ENCODE measurements at regions not wholly inside any gene's neighbourhood (a gene's known extent, or its start where the extent isn't known, plus 50 kb on each side); places are given as distances from the start of the nearest gene placed in this dataset.

DNA sequence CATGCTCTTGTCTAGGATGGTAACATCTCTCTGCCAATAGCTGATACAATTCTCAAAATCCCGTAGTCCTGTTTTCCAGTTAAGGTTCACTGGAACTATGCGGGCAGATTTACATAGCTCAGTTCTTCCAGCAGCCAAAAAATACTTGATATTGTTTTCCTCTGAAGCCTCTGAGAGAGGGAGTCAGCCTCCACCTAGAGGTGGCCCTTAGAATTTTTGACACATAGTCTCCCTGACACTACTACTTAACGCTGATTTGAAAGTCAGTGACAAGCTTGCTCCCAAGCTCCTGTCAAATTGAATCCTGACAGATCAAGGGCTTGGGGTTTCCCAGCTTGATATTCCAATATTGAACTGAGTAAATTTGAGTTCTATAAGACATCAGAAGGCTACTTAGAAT is 1780.1 kb downstream of the TP53TG3F start:
- DNase-seq (no peak), ATAC-seq (no peak)
- Histone ChIP-seq H3K36me3 (no peaks in the 10 kb centered on the region), H3K4me3 (no peak overlapping the region), H3K4me1 (no peaks in the 10 kb centered on the region), H3K27ac (no peak overlapping the region), H3K27me3 (ENCODE audit: low read depth) (no peaks in the 10 kb centered on the region), H3K9me3 (no peaks in the 10 kb centered on the region)
- TF ChIP-seq, protein P1, sequence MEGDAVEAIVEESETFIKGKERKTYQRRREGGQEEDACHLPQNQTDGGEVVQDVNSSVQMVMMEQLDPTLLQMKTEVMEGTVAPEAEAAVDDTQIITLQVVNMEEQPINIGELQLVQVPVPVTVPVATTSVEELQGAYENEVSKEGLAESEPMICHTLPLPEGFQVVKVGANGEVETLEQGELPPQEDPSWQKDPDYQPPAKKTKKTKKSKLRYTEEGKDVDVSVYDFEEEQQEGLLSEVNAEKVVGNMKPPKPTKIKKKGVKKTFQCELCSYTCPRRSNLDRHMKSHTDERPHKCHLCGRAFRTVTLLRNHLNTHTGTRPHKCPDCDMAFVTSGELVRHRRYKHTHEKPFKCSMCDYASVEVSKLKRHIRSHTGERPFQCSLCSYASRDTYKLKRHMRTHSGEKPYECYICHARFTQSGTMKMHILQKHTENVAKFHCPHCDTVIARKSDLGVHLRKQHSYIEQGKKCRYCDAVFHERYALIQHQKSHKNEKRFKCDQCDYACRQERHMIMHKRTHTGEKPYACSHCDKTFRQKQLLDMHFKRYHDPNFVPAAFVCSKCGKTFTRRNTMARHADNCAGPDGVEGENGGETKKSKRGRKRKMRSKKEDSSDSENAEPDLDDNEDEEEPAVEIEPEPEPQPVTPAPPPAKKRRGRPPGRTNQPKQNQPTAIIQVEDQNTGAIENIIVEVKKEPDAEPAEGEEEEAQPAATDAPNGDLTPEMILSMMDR (IDR thresholded peaks at IDR 0.05), result no peak
- intact Hi-C loops (cut with DNase I), result no loop called here

DNA sequence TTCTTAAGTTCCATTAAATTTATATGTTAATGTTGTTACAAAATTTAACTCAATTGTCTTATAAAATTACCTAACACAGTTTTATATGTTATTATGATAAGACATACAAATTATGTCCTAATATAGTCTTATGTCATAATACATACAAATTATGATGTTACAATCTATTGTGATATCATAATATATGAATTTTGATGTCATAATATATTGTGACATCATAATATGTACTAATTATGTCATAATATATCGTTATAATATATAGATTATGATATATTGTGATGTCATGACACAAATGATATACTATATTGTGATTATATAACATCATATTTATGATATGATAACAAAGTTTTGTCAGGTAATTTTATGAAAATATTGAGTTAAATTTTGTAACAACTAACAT is 1789.6 kb downstream of the TP53TG3F start:
- no peaks in the 10 kb centered on the region for H3K27me3 ChIP-seq (ENCODE audit: low read depth)
- H3K9me3 ChIP-seq, result no peaks in the 10 kb centered on the region
- H3K27ac ChIP-seq, result no peak overlapping the region
- H3K36me3 ChIP-seq, result no peaks in the 10 kb centered on the region
- TF ChIP-seq, protein P1 (IDR thresholded peaks at IDR 0.05), result no peak
- no peak for DNase-seq
- intact Hi-C loops (cut with DNase I), result no loop called here
- ATAC-seq, result no peak
- H3K4me3 ChIP-seq, result no peak overlapping the region
- H3K4me1 ChIP-seq, result no peaks in the 10 kb centered on the region

DNA sequence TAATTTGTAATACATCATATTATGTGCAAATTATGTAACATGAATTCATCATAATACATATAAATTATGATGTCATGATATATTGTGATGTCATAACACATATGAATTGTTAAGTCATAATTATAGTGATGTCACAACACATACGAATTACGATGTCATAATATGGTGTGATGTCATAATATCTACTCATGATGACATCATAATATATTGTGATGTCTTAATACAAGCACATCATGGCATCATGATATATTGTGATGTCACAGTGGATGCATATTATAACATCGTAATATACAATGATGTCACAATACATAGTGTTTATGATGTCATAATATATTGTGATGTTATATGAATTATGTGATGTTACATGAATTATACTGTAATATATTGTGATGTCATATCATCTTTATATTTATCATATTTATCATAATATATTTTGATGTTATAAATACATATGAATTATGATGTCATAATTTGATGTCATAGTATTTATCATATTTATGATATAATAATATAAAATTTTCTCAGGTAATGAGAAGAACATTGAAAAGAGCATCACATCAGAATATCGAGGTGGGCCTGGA is 1793.0 kb downstream of the TP53TG3F start:
- H3K9me3 ChIP-seq, result no peaks in the 10 kb centered on the region
- intact Hi-C loops (cut with DNase I), result no loop called here
- ATAC-seq (no peak), DNase-seq (no peak)
- no peaks in the 10 kb centered on the region for H3K4me1 ChIP-seq
- H3K4me3 ChIP-seq, result no peak overlapping the region
- TF ChIP-seq, protein P1 (IDR thresholded peaks at IDR 0.05), result no peak
- no peak overlapping the region for H3K27ac ChIP-seq
- no peaks in the 10 kb centered on the region for H3K27me3 ChIP-seq (ENCODE audit: low read depth)
- no peaks in the 10 kb centered on the region for H3K36me3 ChIP-seq

DNA sequence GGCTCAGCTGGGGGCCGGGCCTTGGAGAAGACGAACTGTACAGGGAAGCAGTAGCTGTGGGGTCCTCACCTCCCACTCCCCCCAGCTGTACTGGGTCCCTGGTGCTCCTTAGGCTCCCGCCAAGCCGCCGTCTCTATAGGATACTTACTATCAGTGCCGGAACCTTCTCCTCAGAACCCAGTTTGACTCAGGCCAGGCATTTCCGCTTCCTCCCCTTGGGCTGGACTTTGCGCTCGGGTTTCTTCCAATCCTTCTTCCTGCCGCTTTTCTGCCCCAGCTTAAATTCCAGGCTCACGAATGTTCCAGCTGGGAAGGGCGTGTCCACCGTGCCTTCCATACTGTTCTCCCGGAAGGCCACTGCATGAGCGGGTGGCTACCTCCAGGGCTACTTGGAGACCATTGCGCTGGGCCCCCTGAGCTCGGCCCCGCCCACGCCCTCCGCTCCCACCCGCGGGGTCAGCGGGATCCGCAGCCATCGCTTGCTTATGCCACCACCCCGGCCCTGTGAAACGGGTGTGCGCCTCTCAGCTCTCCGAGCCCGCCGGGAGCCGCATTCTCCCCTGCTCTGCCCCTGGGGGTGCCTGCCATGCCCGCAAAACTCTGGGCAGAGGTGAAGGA is 1795.9 kb downstream of the TP53TG3F start:
- DNase-seq (no peak), ATAC-seq (peak in 1 of 2 donors; percentile 42)
- Histone ChIP-seq H3K4me3 (no peak overlapping the region), H3K36me3 (no peaks in the 10 kb centered on the region), H3K9me3 (no peaks in the 10 kb centered on the region), H3K4me1 (no peaks in the 10 kb centered on the region), H3K27ac (no peak overlapping the region), H3K27me3 (ENCODE audit: low read depth) (no peaks in the 10 kb centered on the region)
- intact Hi-C loops (cut with DNase I), result no loop called here
- TF ChIP-seq, protein P1 (IDR thresholded peaks at IDR 0.05), result no peak

DNA sequence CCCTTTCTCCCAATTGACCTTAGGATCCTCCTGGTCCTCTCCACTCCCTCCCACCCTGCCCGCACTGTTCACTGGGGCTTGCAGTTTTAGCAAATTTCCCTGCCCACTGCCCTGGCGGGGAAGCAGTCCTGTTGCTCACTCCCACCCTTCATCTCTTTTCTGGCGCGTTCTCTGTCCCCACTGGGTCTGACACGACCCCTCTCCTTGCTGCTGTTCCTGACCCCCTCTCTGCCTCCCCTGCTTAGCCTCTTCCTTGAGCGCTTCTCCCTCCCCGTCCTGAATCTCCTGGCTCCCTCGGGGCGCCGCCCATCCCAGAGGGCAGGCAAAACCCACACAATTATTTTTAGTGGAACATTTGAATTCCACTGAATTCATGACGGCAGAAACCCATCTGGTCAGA is 1796.4 kb downstream of the TP53TG3F start:
- Histone ChIP-seq H3K36me3 (no peaks in the 10 kb centered on the region), H3K4me1 (no peaks in the 10 kb centered on the region), H3K27ac (no peak overlapping the region), H3K27me3 (ENCODE audit: low read depth) (no peaks in the 10 kb centered on the region), H3K9me3 (no peaks in the 10 kb centered on the region), H3K4me3 (no peak overlapping the region)
- intact Hi-C loops (cut with DNase I), result no loop called here
- DNase-seq, result no peak
- TF ChIP-seq, protein P1 (IDR thresholded peaks at IDR 0.05), result no peak
- no peak for ATAC-seq

Data from lower lobe of right lung (tissue), 2 donors.